ENCODE measurements at regions not wholly inside any gene's neighbourhood (a gene's known extent, or its start where the extent isn't known, plus 50 kb on each side); places are given as distances from the start of the nearest gene placed in this dataset.

DNA sequence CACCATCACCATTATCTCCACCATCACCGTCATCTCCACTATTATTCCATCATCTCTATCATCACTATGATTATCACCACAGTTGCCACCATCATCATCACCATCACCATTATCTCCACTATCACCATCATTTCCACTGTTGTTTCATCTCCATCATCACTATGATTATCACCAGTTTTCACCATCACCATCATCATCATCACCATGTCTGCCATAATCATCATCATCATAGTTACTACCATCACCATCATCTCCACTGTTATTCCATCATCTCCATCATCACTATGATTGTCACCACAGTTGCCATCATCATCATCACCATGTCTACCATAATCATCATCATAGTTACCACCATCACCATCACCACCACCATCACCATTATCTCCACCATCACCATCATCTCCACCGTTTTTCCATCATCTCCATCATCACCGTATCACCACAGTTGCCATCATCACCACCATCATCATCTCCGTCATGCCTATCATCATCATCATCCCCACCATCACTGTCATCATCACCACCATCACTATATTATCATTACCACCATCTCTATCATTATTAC lies 264.9 kb downstream of the BRD1 start:
- DNase-seq: no peak

DNA sequence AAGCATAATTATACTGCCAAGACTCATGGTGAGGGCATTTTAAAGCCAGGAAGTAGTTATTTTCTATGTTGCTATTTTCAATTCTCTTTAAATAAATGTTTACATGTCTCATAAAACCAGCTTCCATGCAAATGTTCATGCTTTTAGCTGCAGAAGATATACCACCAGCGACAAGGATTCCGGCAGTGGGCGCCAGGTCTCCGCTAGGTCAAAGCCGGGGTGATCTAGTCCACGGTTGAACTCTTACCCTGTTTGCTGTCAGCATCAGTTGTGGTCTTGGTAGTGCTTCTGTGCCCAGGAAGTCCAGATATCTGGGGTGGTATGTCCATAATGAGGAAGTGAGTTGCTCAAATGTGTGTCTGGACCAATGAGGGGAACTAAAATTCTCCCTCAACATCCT lies 265.7 kb downstream of the BRD1 start:
- DNase-seq: no peak

DNA sequence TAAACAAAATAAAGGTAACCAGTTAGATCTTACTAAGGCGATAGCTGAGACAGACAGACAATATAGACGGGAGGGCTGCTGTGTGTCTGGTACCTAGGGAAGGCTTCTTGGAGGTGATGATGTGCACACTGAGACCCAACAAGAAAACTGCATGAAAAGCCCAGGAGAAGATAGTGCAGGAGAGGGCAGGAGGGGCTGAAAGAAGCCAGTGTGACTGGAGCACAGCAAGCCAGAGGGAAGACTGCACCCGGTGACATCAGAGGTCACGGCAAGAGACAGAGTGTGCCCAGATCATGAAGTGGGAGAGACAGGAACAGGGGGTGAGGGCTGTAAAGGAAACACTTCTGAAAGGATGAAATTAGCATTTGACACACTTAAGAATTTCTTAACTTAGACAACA lies 266.3 kb downstream of the BRD1 start:
- no peak for DNase-seq

DNA sequence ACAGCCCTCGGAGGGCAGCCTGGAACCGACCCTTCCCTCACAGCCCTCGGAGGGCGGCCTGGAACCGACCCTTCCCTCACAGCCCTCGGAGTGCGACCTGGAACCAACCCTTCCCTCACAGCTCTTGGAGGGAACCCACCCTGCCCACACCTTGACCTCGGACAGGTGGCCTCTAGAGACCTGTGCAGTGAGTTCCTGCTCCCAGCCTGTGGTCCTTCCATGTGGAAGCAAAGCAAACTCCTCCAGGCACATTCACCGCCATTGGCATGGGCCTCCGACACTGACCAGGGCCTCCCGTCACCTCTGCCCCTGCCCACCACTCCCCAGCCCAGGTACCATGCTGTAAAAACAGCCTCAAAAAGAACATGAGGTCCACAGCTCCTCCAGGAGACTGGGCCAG lies 272.1 kb downstream of the BRD1 start:
- no peak for DNase-seq

DNA sequence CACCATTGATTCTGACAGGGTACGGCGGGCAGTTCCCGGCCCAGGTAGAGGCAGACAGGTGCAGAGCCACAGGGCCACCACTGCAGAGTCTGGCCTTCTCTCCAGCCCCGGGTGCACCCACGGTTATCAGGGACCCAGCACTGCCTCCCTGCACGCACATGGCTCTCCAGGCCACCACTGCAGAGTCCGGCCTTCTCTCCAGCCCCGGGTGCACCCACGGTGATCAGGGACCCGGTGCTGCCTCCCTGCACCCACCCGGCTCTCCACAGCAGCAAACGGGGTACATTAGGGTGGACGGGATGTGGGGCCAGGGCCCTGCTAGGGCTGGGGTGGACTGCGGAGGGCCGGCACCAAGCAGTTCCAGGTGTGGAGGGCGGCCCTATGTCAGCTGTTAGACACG lies 272.9 kb downstream of the BRD1 start:
- DNase-seq: no peak

DNA sequence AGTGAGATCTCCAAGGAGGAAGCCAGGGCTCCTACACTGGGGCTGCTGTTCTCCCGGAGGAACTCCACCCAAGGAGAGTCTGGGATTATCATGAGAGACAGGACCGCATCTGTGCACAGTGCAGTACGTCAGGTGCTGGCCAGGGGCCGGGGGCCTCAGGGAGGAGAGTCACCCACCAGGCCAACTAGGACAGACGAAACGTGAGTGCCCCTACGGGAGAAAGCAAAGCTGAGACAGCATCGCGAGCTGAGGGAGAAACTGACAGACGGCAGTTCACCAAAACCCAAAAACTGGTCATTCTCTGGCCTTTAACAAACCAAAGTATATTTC lies 273.4 kb downstream of the BRD1 start:
- no peak for DNase-seq

DNA sequence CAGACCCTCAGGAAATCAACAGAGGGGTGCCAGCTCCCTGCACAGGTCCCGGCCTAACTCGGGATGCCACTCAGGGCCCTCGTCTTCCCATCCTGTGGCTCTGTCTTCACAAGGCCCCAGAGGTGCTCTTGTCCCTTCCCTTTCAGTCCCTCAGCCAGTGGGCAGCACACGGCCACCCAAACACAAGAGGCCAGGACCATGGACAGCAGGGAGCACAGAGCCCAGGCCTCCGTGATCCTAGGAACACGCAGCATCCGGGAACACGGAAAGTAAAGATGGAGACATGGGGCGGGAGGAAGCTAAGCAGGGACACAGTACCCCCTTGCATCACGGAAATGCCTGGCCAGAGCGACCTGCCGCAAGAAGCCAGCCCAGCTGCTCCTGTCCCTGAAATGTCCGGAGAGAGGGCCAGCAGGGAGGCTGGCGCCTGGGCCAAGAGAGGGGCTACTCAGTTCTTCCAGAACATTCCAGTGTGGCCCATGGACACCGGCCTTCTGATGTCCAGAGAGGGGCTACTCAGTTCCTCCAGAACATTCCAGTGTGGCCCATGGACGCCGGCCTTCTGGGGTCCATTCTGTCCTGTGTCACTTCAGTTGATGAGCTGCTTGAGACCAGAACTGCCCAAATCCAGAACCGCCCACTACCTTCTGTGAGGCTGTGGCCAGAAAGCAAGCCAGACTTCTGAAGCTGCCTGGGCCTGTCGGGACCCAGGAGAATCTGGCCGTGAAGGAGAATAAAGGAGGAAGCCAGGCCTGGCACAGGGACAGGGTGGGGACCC lies 274.0 kb downstream of the BRD1 start:
- no peak for DNase-seq

DNA sequence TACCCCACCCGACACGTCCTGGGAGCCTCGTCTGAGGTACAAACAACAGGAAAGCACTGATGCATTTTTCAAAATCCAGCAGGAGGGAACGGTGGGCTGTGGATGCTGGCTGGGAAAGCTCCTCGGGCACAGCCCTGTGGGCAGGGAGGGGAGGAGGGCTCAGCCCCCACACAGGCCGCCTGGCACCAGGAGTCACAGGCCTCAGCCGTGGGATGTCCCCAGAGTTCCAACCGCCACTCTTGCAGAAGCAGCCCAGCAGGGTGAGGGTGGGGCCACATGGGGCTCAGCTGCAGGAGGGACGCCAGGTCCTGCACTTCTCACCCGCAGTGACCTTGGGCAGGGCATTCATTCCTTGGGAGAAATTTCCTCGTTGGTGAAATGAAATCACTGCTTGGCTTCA lies 274.6 kb downstream of the BRD1 start:
- no peak for DNase-seq

DNA sequence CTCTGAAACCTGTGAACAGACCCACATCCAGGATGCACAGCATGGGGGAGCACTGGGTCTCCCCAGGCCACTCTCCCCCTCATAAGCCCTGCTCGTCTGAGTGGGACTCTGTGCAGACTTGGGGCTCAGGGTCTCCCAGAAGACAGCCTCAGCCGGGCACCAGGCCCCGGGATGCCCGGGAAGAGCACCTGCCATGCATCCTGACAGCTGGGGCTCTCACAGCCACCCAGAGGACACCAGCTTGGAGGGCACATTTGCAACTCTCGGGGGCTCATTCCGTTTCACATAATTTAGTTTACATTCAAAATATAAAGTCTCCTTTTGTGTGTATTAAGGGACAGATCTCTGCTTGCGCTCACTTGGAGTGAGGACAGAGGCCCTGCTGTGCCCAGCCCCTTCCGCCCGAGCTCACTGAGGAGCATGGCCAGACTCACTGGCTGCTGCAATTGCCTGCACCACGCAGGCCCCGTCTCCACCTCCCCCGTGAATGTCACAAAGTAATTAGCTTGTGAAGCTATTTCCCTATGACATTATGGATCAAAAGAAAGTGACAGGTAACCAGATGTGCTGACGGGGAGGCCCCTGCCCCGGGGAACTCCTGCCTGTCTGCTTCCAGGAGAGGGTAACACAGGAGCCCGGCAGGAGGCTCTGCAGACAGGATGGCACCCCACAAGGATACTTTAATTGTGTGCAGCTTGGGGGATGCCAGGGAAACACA lies 275.6 kb downstream of the BRD1 start:
- DNase-seq: no peak

DNA sequence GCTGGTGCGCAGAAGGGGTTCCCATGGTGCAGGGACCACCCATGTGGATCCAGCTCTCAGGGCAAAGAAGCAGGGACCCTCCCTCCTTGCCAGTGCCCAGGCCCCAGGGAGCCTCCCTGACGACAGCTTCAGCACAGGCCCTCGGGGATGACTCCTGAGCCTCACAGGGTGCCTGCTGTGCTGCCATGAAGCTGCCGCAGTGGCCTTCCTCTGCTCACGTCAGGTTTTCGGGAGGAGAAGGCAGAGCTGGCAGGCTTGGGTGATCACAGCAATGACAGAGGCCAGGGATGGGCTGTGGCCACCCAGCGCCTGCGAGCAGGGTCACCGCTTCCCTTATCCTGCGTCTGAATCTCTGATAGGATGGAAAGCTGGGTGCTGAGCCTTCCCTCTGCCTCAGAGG lies 276.2 kb downstream of the BRD1 start:
- DNase-seq: no peak

DNA sequence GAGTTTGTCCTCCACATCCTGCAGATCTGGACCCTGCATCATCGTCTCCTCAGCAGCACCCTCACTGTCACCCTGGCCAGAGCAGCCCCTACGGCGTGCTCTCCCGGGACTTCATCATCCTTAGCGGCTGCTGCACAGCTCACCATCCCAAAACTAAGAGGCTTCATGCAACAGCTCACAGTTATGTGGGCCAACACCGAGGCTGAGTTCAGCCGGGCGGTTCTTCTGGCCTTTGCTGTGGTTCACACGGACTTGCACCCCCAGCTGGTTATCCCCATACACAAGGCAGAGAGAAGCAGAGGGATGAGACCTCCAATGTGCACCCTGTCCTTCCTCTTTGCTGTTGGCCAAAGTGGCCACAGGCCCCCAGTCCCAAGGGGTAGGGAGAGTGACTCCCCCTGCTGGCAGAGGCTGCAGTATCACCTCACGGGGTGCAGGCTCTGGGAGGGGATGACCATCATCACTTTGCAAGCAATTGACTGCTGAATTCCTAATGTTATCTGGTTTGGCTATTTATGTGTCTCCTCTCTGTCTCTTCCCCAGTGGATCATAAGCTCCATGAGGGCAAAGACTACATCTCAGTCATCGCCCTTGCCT lies 276.8 kb downstream of the BRD1 start:
- DNase-seq: no peak

DNA sequence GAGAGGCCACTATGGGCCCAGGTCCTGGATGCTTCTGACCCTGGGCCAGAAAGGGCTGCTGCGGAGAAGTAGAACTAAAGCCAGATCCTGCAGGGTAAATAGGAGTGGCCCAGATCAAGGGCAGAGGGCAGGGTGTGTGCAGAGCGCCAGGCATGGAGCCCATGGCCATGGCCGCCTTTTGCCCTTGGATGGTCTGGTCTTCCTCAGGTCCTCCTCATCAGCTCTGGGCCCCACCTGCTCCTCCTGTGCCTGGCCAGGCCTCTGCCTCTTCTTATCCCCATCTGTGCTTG lies 277.6 kb downstream of the BRD1 start:
- DNase-seq: no peak

DNA sequence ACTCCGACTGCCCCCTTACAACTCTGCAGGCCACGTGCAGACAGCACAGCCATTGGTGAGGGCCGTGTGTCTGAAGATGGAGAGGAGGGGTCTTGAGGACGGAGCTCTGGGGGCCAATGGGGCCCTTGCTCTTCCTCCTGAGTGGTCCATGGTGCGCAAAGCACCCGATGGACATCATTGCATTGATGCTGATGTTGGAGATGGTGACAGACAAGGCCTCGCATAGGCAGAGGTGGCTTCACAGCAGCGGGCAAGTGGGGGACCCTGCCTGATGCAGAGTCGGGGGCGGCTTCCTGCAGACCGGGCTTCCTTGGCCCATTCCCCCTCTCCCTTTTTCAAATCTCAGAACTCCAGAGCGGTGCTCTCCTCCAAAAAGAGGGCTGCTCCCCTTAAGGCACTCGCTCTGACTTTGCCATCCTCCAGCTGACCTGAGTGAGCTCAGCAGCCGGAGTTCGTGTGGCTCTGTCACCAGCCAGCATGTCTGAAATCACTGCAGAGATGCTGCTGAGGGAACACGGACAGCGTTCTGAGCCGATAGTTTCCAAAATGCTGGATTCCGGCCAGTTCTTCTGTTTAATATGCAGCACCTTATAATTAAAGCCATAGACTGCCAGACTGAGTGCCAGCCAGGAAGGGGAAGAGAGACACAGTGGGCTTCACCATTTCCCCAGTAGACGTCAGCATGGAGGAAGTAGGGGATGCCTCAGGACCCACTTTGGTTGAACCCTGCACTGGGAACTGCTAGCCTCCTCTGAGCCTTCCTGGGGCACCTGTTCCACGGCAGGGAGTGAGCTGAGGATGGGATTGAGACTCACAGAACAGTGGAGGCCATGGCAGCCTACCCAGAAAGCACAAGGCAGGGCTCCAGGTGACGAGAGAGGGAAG lies 278.2 kb downstream of the BRD1 start:
- DNase-seq: no peak

DNA sequence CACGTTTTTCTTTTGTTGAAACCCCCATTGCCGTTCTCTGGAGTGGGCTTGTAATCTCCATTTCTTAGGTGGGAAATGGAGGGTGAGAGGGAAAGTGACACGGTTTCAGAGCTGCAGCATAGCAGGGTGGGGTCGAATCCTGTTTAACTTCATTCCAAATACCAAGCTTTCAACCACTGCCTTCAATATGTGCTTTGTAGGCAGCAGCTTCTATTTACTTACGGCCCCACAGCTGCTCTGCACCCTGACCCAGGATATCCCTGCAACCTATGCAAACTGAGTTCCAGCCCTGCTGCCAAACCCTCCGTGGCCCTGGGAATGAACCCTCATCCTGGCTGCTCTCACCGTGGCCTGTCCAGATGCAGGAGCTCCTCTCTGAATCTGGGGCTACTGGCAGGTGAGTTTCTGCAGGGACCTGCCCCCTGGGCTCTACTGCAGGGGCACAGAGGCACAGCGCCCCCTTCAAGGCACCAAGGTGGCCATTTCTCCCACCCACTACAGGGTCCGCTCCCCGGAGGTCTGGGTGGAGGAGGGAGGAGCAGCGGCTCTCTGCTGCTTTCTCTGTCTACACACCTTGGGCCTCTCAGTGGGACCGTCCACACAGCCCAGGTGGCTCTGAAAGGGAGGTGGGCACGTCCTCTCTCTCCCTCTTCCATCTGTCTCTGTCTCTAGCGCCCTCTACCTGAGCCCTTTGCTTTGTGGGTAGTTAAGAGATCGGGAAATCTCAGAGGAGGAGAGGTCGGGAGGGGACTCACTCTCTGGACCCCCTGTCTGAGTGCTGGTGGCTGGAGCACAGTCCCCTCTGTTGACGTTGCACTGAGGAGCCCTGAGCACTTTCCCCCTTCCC lies 279.1 kb downstream of the BRD1 start:
- no peak for DNase-seq

DNA sequence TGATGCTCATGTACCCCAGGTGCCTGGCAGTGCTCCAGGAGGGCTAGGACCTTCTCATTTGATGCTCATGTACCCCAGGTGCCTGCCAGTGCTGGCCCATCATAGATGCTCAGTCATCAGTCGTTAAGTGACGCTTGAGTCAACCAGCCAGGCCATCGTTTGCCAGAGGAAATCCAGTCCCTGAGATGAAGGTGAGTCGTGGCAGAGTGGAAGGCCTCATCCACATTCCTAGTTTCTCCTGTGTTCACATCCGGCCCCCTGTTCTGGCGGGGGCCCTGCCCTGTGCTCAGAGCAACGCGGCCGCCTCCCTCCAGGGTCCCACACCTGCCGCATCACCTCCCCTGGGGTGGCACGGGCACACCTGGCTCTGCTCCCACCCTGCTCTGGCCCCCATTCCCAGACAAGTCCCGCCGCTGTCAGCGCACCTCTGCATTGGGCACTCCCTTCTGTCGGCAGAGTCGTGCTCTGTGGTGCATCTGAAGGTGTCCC lies 279.9 kb downstream of the BRD1 start:
- no peak for DNase-seq

DNA sequence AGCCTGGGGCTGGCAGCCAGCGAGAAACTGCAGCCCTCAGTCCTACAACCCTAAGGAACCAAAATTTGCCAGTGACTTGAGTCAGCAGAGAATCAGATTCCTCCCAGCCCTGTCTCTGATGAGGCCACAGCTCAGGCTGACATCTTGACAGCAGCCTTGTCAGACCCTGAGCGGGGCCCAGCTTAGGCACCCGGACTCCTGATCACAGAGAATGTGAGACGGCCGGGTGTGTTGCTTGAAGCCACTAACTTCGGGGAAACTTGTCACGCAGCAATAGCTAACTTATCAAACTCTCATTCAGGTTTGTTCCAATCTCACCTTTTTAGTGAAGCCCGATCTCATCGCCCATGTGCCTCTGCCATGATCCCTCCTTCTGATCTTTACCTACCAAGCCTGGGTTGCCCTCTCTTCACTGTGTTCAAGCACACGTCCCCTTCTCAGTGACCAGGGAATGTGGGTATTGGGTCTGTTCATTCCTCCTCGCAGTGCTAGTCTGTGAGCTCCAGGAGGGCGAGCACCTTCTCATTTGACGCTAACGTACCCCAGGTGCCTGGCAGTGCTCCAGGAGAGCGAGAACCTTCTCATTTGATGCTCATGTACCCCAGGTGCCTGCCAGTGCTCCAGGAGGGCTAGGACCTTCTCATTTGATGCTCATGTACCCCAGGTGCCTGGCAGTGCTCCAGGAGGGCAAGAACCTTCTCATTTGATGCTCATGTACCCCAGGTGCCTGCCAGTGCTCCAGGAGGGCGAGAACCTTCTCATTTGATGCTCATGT lies 280.7 kb downstream of the BRD1 start:
- DNase-seq: no peak

DNA sequence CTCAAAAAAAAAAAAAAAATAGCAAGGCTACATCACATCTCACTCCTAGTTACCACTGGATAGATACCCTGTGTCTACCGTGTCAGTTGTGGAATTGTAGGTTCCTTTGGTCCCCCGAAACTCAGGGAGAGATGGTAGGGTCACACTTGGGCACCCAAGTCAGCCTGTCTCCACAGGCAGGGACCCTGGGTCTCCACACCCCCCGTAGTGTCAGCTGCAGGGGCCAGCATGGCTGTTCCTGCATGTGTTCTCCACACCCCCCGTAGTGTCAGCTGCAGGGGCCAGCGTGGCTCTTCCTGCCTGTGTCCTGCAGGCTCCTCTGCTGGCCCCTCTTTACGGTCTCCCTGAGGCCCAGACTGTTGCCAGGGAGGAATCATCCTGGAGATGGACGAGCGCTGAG lies 282.1 kb downstream of the BRD1 start:
- DNase-seq: no peak

DNA sequence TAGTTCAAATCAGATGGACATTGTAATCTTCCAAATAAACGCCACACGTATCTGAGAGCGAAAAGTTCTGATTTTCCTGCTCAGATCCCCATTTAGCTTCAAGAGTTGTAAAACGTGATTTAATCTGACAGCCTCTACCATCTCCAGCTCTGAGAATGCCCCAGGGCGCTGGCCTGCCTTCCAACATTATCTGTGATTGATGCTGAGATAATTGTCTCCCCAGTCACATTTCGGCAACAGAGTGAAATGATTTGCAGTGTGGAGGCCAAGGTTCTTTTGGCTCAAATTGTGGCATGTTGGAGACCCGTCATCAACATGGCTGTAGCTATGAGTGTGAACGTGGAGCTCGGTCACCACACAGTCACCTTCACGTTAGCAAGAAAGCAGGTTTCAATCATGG lies 283.4 kb downstream of the BRD1 start:
- DNase-seq: no peak

DNA sequence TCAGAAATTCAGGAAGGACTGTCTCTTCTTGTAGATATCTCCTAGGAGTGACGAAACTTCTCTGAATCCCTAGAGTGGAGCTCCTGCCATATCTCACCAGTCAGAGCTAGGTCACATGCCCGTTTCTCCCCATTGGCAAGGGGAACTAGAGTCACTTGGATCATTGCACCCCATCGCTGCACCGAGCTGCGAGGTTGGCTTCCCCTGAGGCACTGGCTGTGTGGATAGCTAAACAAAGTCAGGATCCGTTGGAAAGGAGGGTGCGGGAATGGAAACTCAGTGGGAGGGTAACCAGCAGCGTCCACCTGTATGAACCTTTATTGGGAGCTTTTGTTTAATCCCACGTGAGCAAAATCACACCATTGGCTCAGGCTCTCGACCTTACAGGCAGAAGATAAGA lies 283.8 kb downstream of the BRD1 start:
- no peak for DNase-seq

DNA sequence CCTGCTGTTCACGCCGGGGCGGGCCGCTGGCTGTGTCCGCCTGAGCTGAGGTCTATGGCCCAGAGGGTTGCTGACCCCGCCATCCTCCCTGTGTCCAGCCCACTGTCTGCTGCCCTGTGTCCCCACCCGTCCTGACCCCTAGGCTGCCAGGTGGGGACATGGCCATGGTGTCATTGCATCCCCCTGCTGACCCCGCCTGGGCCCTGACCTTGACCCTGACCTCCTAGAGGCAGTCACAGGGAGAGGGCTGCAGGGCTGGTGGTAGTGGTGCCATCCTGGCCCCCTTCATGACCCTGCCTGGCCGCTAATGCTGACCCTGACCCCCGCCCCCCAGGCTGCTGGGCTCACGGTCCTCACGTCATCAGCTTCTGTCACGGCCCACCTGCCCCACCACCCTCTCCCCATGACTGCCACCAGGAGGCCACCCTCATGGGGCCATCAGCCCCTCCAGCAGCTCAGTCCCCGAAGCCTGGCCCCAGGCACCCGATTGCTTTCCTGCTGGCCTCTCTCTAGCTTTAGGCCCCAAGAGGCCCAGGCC lies 285.9 kb downstream of the BRD1 start:
- DNase-seq: no peak

All from activated CD4-positive, alpha-beta T cell treated with anti-CD3 and anti-CD28 coated beads for 1 hour (primary cell).